ENCODE measurements at regions not wholly inside any gene's neighbourhood (a gene's known extent, or its start where the extent isn't known, plus 50 kb on each side); places are given as distances from the start of the nearest gene placed in this dataset.
"Not testable (repeated sequence)": the region's sequence is repeated elsewhere in the genome, so short reads cannot be mapped to it uniquely, and the experiment has no call there.

GRCh38 chr4:187046471-187046870 is 322.8 kb upstream of the FAT1 start:
- no peak for DNase-seq (ENCODE audit: extremely low read depth, low read depth, low spot score)

GRCh38 chr4:187059021-187059420 is 335.4 kb upstream of the FAT1 start:
- no peak for DNase-seq (ENCODE audit: extremely low read depth, low read depth, low spot score)

DNA sequence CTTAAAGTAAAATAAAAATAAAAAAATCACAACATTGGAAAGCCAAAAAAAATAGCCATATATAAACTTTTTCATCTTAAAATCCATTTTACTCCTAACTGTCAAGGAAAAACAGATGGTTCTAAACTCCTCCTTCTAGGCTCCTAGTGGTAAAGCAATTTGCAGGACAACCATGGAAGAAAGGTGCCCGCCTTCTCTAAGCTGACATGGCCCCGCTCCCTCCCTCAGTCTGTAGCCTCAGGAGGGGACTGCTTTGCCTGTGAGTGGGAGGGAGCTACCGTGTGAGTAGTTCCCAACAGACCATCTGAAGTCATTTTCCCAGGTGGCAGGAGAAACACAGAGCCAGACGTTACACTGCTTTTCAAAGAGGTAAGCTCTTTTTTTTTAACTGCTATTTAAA is 336.2 kb upstream of the FAT1 start:
- no peak for DNase-seq (ENCODE audit: extremely low read depth, low read depth, low spot score)

GRCh38 chr4:187060551-187060950 is 336.9 kb upstream of the FAT1 start:
- no peak for DNase-seq (ENCODE audit: extremely low read depth, low read depth, low spot score)

GRCh38 chr4:187063251-187063650 is 339.6 kb upstream of the FAT1 start:
- DNase-seq (ENCODE audit: extremely low read depth, low read depth, low spot score), result no peak

- DNase-seq (ENCODE audit: extremely low read depth, low read depth, low spot score), result no peak
Measured at GRCh38 chr4:187064033-187064432, 340.4 kb upstream of the FAT1 start.

- no peak for DNase-seq (ENCODE audit: extremely low read depth, low read depth, low spot score)
Measured at GRCh38 chr4:187065396-187065795, 341.7 kb upstream of the FAT1 start.

- DNase-seq (ENCODE audit: extremely low read depth, low read depth, low spot score), result no peak
Measured at GRCh38 chr4:187065806-187066205, 342.1 kb upstream of the FAT1 start.

- DNase-seq (ENCODE audit: extremely low read depth, low read depth, low spot score), result no peak
Measured at GRCh38 chr4:187069398-187069797, 345.7 kb upstream of the FAT1 start.

DNA sequence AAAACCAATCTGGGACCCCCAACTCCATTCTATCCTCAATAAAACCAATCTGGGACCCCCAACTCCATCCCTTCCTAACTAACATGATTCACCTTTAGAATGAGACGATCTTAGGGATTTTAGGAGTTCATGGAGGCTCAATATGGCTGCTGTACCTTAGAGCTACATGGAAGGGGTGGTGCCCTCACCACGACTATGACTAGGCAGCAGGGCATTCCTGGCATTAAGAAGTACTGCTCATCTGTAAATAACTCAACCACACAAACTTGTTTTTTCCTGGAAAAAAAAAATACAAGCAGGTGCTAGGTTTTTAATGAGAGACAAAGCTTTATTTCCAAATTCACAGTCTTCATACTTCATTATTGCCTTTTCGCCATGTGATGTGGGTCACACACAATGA is 346.5 kb upstream of the FAT1 start:
- no peak for DNase-seq (ENCODE audit: extremely low read depth, low read depth, low spot score)

DNA sequence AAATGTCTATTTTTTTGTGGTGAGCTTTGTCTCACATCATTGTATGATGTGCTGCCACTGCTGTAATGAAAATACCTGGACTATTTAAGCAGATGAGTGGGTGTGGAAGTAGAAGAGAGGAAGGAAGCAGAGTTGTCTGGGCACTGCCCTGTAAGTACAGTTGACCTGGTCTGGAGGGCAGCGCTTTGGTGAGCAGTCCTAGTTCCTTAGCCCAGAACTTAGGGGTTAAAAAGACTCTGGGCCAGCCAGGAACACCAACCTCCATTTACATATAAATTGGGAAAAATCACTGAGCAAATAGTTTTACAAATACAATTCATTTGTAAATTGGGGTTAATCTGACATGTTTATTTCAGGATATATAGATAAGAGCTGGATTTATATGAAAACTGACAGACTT is 347.1 kb upstream of the FAT1 start:
- no peak for DNase-seq (ENCODE audit: extremely low read depth, low read depth, low spot score)

DNA sequence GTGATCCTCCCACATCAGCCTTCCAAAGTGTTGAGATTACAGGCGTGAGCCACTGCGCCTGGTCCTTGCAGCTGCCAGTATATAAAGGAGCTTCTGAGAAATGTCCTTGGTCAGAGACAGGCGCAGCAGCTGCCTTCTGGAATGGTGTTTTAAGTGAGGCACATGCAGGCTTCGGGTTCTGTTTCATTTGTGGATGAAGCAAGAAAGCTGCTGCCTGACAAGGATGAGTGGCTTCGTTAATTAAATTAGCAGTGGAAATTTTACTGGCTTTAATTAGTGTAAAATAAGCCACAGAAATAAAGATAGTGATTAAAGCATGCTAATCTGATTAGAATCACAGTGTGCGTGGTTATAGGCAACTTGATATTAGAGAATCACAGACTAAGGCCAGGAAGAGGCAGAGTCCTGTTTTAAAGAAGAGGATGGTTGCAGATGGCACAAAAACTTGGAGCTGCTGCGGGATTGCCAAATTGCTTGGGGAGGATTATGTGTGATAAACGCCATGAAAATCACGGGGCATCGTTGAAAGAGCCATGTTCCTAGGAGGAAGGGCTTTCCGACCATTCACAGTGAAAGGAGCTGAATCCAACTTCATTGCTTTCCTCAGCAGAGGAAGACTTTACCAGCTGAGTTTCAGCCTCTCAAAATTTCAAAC is 348.4 kb upstream of the FAT1 start:
- no peak for DNase-seq (ENCODE audit: extremely low read depth, low read depth, low spot score)

GRCh38 chr4:187073820-187074219 is 350.2 kb upstream of the FAT1 start:
- no peak for DNase-seq (ENCODE audit: extremely low read depth, low read depth, low spot score)

DNA sequence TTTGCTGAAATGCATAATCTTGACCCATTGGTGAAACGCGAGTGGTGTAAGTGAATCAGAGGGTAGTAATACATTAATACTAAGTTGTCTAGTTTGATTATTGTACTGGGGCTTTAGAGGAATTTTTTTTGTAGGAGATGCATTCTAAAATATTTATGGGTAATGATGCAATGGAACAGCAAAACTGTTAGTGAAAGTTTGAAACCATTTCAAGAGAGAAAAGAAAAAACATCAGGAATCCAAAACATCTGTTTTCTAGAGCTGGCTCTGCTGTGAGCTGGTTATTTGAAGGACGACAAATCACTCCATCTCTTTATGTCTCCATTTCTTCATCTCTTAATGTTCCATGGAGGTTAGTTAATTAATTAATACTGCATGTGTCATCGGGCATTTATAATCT is 351.9 kb upstream of the FAT1 start:
- DNase-seq (ENCODE audit: extremely low read depth, low read depth, low spot score), result no peak

DNA sequence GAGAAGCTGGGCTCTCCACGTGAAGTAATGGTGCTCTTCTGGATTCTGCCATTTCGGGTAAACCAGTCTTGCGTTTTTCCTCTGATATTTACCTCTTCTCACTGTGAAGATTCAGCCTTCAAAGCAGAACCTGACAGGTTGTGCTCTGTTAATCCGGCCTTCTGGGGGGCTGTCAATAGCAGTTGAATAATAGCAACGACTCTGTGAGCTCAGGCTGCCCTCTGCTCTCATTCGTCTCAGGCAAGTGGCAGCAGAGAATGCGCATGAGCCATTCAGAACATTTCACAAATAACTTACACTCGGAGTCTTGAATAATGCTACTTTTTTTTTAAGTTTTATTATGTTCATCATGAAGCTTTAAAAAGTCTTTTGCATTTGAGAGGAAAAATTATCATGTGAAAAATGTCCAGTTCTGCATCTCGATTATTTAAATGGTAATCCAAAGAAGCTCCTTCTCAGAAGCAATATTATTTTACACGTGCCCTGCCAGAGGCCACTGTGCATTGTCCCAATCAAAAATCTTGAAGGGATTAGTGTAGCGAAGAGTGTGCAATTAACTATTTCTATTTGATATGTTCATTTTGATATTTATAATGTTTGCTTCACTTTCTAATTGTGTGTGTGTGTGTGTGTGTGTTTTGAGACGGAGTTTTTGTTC is 354.2 kb upstream of the FAT1 start:
- DNase-seq (ENCODE audit: extremely low read depth, low read depth, low spot score), result no peak

DNA sequence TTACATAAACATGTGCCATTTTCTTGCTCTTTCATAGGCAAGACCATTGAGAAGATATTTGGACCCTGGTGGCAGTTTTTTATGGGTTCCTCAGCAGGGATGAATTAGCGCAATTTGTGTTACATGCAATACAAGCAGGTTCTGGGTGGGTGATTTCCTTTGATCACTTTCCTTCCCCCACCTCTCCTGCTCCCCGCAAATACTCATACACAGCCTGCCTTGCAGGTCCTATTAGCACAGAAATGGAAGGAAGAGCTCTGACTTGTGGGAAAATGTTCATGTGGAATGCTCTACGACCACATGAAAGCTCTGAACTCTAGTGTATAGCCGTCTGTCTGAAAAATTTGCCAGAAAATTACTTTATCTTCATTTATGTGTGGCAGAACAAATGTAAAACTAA is 361.0 kb upstream of the FAT1 start:
- DNase-seq (ENCODE audit: extremely low read depth, low read depth, low spot score), result no peak

- DNase-seq (ENCODE audit: extremely low read depth, low read depth, low spot score), result no peak
Measured at GRCh38 chr4:187085339-187085738, 361.7 kb upstream of the FAT1 start.

DNA sequence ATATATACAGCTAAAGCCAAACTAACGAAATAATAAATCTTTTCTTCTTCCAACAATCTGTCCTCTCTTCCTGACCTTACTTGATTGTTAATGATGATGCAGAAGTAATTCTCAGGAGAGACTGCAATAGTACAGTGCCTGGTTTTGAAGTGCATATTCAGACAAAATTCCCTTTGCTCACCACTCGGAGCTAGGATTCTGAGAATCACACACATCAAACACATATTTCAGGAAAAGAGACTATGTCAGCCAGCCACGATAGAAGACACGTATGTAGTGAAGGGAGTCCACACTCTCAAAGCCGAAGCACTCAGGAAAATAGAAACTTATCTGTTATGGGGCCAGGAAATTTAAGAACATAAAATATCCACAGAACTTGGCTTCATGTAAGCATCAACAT is 362.5 kb upstream of the FAT1 start:
- DNase-seq (ENCODE audit: extremely low read depth, low read depth, low spot score), result no peak

GRCh38 chr4:187088070-187088799 is 364.6 kb upstream of the FAT1 start:
- no peak for DNase-seq (ENCODE audit: extremely low read depth, low read depth, low spot score)

DNA sequence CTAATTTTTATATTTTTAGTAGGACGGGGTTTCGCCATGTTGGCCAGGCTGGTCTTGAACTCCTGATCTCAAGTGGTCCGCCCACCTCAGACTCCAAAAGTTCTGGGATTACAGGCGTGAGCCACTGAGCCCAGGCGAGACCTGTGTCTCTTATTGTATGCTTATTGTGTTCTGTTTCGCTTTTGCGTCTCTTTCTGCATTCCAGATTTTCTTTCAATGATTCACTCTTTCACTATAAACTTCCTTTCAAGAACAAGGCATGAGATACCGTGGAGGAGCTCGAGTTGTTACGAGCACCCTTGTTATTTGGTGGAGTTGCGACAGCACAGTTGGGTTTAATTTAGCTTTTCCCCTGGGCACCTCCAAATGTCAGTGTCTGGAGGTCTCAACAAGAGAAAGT is 366.7 kb upstream of the FAT1 start:
- DNase-seq (ENCODE audit: extremely low read depth, low read depth, low spot score), result no peak

GRCh38 chr4:187090832-187091231 is 367.2 kb upstream of the FAT1 start:
- DNase-seq (ENCODE audit: extremely low read depth, low read depth, low spot score), result not testable (repeated sequence)

GRCh38 chr4:187094144-187094543 is 370.5 kb upstream of the FAT1 start:
- no peak for DNase-seq (ENCODE audit: extremely low read depth, low read depth, low spot score)

Measured in glomerular endothelial cell (primary cell).